PC-9 (cell line): ENCODE measurements at regions not wholly inside any gene's neighbourhood (a gene's known extent, or its start where the extent isn't known, plus 50 kb on each side); places are given as distances from the start of the nearest gene placed in this dataset.
"Not testable (repeated sequence)": the region's sequence is repeated elsewhere in the genome, so short reads cannot be mapped to it uniquely, and the experiment has no call there.

Source experiments
- EZH2 ChIP-seq: fragments of 200-600 bp; sonication (generic); IDR thresholded peaks from 2 replicates; pipeline ENCODE4 v1.8.0; 2017; ENCODE audit warnings: antibody characterized with exemption, low read depth
- TF ChIP-seq, protein P1 (sequence below): fragments of 200-600 bp; sonication (generic); conservative IDR thresholded peaks from 2 replicates; pipeline ENCODE4 v1.6.1; 2017; ENCODE audit warnings: mixed run types, antibody characterized with exemption, mild to moderate bottlenecking, moderate library complexity

DNA sequence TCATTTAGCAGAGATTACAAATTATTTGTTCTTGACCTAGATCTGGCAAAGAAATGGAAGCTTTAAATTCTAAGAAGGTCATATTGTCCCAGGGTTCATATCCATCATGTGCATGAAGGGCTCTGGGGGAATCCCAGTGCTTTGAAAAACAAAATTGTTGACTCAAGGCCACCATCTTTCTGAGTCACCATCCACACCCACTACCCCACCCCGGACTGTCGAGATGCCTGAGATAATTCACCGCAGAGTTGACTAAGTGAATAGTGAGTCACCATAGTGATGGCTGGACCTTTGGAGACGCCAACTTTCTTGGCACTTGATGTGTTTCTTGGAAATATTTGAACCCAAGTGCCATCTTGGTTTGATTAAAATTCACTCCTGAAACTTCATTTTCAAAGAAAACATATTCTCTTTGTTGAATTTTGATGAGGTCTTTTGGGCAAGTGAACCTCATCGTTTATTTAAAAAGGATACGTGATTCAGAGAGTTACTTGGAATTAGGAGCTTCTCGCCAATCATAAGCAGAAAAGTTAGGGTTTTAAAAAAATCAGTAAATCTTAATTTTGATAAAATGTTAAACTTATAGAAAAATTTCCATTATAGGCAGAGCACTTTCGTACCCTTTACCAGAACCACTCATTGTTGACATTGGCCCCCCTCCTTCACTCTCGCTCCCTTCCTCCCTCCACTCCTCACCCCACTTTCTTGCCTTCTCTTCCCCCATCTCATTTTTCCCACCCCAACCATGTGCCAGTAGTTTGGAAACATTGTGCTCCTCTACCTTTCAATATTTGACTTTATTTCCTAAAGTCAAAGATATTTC lies 53.0 kb upstream of the LYZL2 start:
- TF ChIP-seq, protein P1, sequence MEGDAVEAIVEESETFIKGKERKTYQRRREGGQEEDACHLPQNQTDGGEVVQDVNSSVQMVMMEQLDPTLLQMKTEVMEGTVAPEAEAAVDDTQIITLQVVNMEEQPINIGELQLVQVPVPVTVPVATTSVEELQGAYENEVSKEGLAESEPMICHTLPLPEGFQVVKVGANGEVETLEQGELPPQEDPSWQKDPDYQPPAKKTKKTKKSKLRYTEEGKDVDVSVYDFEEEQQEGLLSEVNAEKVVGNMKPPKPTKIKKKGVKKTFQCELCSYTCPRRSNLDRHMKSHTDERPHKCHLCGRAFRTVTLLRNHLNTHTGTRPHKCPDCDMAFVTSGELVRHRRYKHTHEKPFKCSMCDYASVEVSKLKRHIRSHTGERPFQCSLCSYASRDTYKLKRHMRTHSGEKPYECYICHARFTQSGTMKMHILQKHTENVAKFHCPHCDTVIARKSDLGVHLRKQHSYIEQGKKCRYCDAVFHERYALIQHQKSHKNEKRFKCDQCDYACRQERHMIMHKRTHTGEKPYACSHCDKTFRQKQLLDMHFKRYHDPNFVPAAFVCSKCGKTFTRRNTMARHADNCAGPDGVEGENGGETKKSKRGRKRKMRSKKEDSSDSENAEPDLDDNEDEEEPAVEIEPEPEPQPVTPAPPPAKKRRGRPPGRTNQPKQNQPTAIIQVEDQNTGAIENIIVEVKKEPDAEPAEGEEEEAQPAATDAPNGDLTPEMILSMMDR, result not testable (repeated sequence)
- not testable (repeated sequence) for TF ChIP-seq EZH2
